D721Med (cell line): ENCODE measurements at regions not wholly inside any gene's neighbourhood (a gene's known extent, or its start where the extent isn't known, plus 50 kb on each side); places are given as distances from the start of the nearest gene placed in this dataset.

Experiments
- DNase-seq: peaks from one replicate; pipeline ENCODE4 v3.0.0; 2011; ENCODE audit warnings: low spot score; ENCODE audit not compliant: insufficient read length
- FAIRE-seq: peaks from 2 replicates; lab custom pipeline; 2011; peaks lifted over from hg19 to GRCh38; lab: Jason Lieb, UNC
- TF ChIP-seq, protein P1 (sequence below): IDR thresholded peaks from 2 replicates; pipeline ENCODE4 v1.5.1; 2012; ENCODE audit warnings: mild to moderate bottlenecking, control low read depth; ENCODE audit not compliant: insufficient read depth; ENCODE audit errors: missing control alignments

DNA sequence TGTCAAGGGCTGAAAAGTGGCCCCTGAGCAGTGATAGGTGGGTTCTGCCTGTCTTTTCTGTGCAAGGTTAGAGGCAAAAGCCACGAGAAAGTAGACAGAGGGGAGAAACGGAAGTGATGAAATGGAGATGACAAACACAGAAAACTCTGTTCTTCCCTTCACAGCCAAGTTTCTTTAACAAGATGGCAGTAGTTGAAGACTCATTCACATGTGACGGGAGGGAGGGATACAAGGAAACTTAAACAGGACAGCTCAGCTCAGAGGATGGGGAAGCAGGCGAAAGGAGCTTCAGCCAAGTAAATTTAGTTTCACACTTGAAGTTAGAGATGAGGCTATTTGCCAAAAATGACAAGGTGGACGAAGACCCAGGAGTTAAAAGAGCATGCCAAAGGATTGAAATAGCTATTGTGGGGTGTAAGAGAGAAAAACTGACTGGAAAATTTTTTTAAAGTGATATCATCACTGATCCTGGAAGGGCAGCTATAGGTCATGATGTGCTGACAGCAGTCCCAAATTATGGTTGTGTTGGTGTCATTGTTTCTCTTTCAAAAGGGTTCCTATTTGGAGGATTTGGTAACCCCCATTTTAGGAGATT lies 347.9 kb downstream of the EFNB2 start:
- TF ChIP-seq, protein P1, sequence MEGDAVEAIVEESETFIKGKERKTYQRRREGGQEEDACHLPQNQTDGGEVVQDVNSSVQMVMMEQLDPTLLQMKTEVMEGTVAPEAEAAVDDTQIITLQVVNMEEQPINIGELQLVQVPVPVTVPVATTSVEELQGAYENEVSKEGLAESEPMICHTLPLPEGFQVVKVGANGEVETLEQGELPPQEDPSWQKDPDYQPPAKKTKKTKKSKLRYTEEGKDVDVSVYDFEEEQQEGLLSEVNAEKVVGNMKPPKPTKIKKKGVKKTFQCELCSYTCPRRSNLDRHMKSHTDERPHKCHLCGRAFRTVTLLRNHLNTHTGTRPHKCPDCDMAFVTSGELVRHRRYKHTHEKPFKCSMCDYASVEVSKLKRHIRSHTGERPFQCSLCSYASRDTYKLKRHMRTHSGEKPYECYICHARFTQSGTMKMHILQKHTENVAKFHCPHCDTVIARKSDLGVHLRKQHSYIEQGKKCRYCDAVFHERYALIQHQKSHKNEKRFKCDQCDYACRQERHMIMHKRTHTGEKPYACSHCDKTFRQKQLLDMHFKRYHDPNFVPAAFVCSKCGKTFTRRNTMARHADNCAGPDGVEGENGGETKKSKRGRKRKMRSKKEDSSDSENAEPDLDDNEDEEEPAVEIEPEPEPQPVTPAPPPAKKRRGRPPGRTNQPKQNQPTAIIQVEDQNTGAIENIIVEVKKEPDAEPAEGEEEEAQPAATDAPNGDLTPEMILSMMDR, result no peak
- no peak for FAIRE-seq
- DNase-seq, result no peak

DNA sequence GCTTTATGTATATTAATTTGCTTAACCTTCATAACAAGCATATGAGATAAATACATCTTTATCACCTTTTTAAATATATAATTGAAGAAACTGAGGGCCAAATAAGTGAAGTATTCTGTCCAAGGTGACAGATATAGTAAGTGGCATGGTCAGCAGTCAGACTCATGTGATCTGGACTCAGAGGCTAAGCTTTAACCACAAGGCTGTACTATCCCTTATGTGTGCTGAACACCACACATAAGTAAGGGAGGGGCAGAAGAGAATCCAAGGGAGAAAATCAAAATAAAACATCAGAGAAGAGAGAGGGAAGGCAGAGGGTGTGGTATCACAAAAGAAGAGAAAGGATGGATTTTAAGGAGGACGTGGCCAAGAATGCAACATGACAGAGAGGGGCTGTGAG lies 348.4 kb downstream of the EFNB2 start:
- no peak for DNase-seq
- TF ChIP-seq, protein P1, result no peak
- FAIRE-seq, result no peak

DNA sequence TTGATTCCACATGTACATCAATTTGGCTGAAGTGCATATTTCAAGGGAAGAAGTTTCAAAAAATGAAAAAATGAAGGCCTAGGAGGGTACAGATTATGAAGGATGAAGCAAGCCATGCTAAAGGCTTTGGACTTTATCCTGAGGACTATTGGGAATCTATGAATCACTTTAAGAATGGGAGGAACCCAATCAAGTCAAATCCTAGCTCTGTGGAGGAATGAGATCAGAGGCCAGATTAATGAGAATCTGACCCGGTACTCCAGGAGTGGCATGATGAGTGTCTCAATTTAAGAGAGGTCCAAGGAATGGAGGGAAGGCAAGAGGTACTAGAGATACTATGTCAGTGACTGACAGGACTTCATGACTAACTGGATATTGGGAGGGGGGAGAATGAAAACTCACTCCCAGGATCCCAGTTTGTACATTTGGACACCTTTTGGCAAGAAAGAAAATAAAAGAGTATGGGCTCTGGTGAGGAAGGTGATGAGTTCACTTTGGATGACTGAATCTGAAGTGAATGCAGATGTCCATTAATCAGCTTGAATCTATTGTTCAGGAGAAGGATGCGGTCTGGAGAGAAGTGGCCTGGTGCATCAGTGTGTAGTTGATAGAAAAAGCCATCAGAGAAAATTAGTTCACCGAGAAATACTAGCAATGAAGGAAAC lies 349.0 kb downstream of the EFNB2 start:
- FAIRE-seq, result no peak
- TF ChIP-seq, protein P1, result no peak

GRCh38 chr13:106184790-106185189 lies 350.7 kb downstream of the EFNB2 start:
- DNase-seq (no peak), FAIRE-seq (no peak)
- TF ChIP-seq, protein P1, result no peak

More for the DNA sequence above, 349.0 kb downstream of the EFNB2 start:
- no peak for DNase-seq

DNA sequence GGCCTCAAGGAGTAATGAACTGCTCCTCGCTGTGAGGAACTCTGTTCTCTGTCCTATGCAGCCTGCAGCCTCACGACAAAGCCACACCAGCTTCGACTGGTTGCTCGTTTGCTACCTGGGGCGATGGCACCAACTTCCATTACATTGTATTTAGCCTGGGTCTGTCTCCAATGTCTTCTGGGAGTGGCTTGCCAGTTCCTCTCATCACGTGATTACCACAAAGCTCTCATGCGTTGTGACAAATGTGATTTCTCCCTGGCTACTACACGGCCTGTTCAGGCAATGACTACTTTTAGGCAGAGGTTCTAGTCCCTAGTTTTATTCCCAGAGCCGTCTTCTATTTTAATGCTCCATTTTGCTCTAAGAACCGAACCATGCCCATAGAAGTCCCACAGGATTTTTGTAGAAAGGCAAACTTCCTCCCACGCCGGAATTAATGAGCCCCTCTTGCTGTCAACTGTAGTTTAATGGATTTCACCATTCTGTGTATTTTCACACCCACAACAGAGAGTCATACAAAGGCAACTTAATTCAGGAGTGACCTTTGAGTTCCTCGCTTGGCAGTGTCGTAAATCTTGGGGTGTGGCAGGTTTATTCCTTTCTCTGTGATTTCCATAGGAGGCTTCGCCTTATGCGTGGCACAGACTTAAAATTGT lies 351.9 kb downstream of the EFNB2 start:
- TF ChIP-seq, protein P1, result no peak
- DNase-seq, result no peak
- FAIRE-seq, result no peak

DNA sequence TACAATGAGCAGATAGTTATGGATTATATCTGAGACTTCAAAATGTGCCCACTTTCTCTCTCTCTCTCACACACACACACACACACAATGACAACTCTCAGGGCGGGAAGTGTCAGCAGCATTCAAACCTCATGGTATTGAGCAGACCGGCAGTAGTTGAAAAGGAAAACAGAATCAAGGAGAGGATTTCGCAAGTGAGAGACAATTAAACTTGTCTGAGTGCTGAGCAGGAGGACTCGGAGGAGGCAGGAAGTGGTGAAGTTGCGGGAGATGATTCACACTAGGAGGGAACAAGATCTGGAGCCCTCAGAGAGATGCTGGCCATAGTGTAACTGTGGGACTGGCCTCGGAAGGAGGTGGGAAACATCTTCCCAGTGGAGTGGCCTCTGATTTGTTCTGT lies 353.1 kb downstream of the EFNB2 start:
- TF ChIP-seq, protein P1, result no peak
- no peak for DNase-seq
- no peak for FAIRE-seq

DNA sequence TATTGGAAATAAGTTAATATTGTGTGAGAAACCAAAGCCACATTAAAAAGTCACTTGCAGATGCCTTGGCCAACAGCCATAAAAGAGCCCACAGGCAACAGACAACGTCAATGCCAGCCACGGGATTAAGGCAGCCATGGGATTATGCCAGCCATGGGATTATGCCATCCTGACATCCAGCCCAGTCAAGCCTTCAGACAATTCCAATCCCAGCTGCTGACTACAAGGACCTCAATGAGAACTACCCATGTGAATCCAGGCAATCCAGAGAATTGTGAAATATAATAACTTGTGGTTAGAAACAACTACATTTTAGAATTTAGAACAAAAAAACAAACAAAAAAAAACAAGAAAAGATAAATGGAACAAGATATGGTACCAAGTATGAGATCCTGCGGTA lies 356.6 kb downstream of the EFNB2 start:
- no peak for DNase-seq
- TF ChIP-seq, protein P1, result no peak
- no peak for FAIRE-seq
